WTC11 (cell line): ENCODE measurements at regions not wholly inside any gene's neighbourhood (a gene's known extent, or its start where the extent isn't known, plus 50 kb on each side); places are given as distances from the start of the nearest gene placed in this dataset.

Source experiments
- ATF1 ChIP-seq: sonication (generic); formaldehyde crosslinking; IDR thresholded peaks from 2 replicates; pipeline ENCODE4 v1.8.1; 2023; ENCODE audit warnings: mild to moderate bottlenecking, moderate library complexity, missing genetic modification reagents
- CTCF ChIP-seq: fragments of 200-600 bp; IDR thresholded peaks from 2 replicates; pipeline ENCODE4 v1.8.0; 2022; ENCODE audit warnings: antibody characterized with exemption
- GRHL2 ChIP-seq: fragments of 250-450 bp; sonication (Bioruptor Pico); IDR thresholded peaks from 2 replicates; pipeline ENCODE4 v1.8.0; 2022; ENCODE audit warnings: mild to moderate bottlenecking, moderate library complexity; ENCODE audit not compliant: insufficient replicate concordance, severe bottlenecking
- HMGXB4 ChIP-seq: sonication (generic); formaldehyde crosslinking; IDR thresholded peaks from 2 replicates; pipeline ENCODE4 v1.8.1; 2023; ENCODE audit warnings: mild to moderate bottlenecking, moderate library complexity, missing genetic modification reagents
- IRF1 ChIP-seq: sonication (generic); formaldehyde crosslinking; IDR thresholded peaks from 2 replicates; pipeline ENCODE4 v1.8.0; 2023; ENCODE audit warnings: missing genetic modification reagents
- MAX ChIP-seq: sonication (generic); formaldehyde crosslinking; IDR thresholded peaks from 2 replicates; pipeline ENCODE4 v1.8.0; 2022; ENCODE audit warnings: mild to moderate bottlenecking, missing genetic modification reagents
- RELA ChIP-seq: sonication (generic); formaldehyde crosslinking; IDR thresholded peaks from 2 replicates; pipeline ENCODE4 v1.8.1; 2022; ENCODE audit warnings: missing genetic modification reagents, mild to moderate bottlenecking, borderline replicate concordance
- USF2 ChIP-seq: sonication (generic); formaldehyde crosslinking; IDR thresholded peaks from 2 replicates; pipeline ENCODE4 v1.8.1; 2023; ENCODE audit warnings: mild to moderate bottlenecking, missing genetic modification reagents, moderate library complexity
- ZNF121 ChIP-seq: sonication (generic); formaldehyde crosslinking; IDR thresholded peaks from 2 replicates; pipeline ENCODE4 v1.8.0; 2023; ENCODE audit warnings: missing genetic modification reagents
- ZNF281 ChIP-seq: sonication (generic); formaldehyde crosslinking; IDR thresholded peaks from 2 replicates; pipeline ENCODE4 v1.8.0; 2023; ENCODE audit warnings: mild to moderate bottlenecking, missing genetic modification reagents

GRCh38 chr6:15985379-15985959 is 143.4 kb upstream of the MYLIP start:
- TF ChIP-seq CTCF (no peak), MAX (no peak), USF2 (CRISPR knock-in tag) (no peak), IRF1 (CRISPR knock-in tag) (no peak), GRHL2 (CRISPR knock-in tag) (no peak), ATF1 (no peak), ZNF121 (no peak), HMGXB4 (CRISPR knock-in tag) (no peak), ZNF281 (CRISPR knock-in tag) (no peak), RELA (no peak)
